ENCODE measurements at regions not wholly inside any gene's neighbourhood (a gene's known extent, or its start where the extent isn't known, plus 50 kb on each side); places are given as distances from the start of the nearest gene placed in this dataset.
A peak's percentile ranks its signal among the peaks of the same experiment; 100 is the strongest.

DNA sequence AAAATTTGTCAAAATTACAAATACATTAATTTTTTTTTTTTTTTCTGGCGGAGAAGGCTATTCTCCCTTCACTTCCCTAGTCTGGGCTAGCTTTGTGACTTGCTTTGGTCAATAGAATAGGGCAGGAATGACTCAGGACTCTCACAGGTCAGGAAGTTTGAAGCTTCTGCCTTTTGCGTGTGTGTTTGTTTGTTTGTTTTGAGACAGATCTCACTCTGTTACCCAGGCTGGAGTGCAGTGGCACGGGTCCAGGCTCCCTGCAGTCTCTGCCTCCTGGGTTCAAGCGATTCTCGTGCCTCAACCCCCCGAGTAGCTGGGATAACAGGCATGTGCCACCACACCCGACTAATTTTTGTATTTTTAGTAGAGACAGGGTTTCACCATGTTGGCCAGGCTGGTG lies 55.9 kb upstream of the USP9X start:
- TF ChIP-seq, protein P1, sequence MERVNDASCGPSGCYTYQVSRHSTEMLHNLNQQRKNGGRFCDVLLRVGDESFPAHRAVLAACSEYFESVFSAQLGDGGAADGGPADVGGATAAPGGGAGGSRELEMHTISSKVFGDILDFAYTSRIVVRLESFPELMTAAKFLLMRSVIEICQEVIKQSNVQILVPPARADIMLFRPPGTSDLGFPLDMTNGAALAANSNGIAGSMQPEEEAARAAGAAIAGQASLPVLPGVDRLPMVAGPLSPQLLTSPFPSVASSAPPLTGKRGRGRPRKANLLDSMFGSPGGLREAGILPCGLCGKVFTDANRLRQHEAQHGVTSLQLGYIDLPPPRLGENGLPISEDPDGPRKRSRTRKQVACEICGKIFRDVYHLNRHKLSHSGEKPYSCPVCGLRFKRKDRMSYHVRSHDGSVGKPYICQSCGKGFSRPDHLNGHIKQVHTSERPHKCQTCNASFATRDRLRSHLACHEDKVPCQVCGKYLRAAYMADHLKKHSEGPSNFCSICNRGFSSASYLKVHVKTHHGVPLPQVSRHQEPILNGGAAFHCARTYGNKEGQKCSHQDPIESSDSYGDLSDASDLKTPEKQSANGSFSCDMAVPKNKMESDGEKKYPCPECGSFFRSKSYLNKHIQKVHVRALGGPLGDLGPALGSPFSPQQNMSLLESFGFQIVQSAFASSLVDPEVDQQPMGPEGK (tag by site-specific recombination; IDR thresholded peaks at IDR 0.05): no peak
- no peak for TF ChIP-seq IKZF3 (tag by site-specific recombination; IDR thresholded peaks at IDR 0.05)
- TF ChIP-seq, protein P2, sequence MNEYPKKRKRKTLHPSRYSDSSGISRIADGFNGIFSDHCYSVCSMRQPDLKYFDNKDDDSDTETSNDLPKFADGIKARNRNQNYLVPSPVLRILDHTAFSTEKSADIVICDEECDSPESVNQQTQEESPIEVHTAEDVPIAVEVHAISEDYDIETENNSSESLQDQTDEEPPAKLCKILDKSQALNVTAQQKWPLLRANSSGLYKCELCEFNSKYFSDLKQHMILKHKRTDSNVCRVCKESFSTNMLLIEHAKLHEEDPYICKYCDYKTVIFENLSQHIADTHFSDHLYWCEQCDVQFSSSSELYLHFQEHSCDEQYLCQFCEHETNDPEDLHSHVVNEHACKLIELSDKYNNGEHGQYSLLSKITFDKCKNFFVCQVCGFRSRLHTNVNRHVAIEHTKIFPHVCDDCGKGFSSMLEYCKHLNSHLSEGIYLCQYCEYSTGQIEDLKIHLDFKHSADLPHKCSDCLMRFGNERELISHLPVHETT (tag by site-specific recombination; IDR thresholded peaks at IDR 0.05): no peak
- TF ChIP-seq ZIC2 (tag by site-specific recombination; IDR thresholded peaks at IDR 0.05): peak; percentile 22; the same call in 1 of the 2 replicates
- no peak for TF ChIP-seq ZSCAN16 (tag by site-specific recombination; IDR thresholded peaks at IDR 0.05)
- TF ChIP-seq ZNF354C (tag by site-specific recombination; IDR thresholded peaks at IDR 0.05; ENCODE audit: borderline replicate concordance, low read depth): no peak
- TF ChIP-seq ZBTB20 (tag by site-specific recombination; IDR thresholded peaks at IDR 0.05): no peak
- TF ChIP-seq WT1 (tag by site-specific recombination; IDR thresholded peaks at IDR 0.05): no peak
- TF ChIP-seq ZNF514 (tag by site-specific recombination; IDR thresholded peaks at IDR 0.05): no peak
- TF ChIP-seq, protein P3, sequence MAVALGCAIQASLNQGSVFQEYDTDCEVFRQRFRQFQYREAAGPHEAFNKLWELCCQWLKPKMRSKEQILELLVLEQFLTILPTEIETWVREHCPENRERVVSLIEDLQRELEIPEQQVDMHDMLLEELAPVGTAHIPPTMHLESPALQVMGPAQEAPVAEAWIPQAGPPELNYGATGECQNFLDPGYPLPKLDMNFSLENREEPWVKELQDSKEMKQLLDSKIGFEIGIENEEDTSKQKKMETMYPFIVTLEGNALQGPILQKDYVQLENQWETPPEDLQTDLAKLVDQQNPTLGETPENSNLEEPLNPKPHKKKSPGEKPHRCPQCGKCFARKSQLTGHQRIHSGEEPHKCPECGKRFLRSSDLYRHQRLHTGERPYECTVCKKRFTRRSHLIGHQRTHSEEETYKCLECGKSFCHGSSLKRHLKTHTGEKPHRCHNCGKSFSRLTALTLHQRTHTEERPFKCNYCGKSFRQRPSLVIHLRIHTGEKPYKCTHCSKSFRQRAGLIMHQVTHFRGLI (tag by site-specific recombination; IDR thresholded peaks at IDR 0.05): no peak
- TF ChIP-seq OSR2 (tag by site-specific recombination; IDR thresholded peaks at IDR 0.05): 0 out of 2 replicates have a peak, but pooled peaks have one; percentile 14
- TF ChIP-seq ZNF132 (tag by site-specific recombination; IDR thresholded peaks at IDR 0.05; ENCODE audit: borderline replicate concordance): no peak
- no peak for TF ChIP-seq ZBTB48 (tag by site-specific recombination; IDR thresholded peaks at IDR 0.05)
- TF ChIP-seq ZNF175 (tag by site-specific recombination; IDR thresholded peaks at IDR 0.05): no peak
- TF ChIP-seq KLF7 (tag by site-specific recombination; IDR thresholded peaks at IDR 0.05; ENCODE audit: borderline replicate concordance): no peak
- peak; percentile 60; the same call in 1 of the 2 replicates for TF ChIP-seq GLIS1 (tag by site-specific recombination; IDR thresholded peaks at IDR 0.05)
- TF ChIP-seq, protein P4, sequence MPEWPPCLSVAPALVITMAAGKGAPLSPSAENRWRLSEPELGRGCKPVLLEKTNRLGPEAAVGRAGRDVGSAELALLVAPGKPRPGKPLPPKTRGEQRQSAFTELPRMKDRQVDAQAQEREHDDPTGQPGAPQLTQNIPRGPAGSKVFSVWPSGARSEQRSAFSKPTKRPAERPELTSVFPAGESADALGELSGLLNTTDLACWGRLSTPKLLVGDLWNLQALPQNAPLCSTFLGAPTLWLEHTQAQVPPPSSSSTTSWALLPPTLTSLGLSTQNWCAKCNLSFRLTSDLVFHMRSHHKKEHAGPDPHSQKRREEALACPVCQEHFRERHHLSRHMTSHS (tag by site-specific recombination; IDR thresholded peaks at IDR 0.05): no peak
- no peak for TF ChIP-seq ZNF10 (tag by site-specific recombination; IDR thresholded peaks at IDR 0.05)
- CTCF ChIA-PET: interaction anchor here (0.6 to 0.8 kb wide), 2 partner anchors 19 to 235 kb away, joined by 3 read pairs; no protein-coding TSS in a partner anchor
- POLR2A ChIA-PET: interaction anchor here (0.6 to 0.8 kb wide), 2 partner anchors 37 to 56 kb away, joined by 4 read pairs; partner anchors contain the start of gene USP9X
- Histone ChIP-seq H3K27ac (ENCODE audit: extremely low read depth, low read depth, low read length) (no peak overlapping the region), H3K9me3 (ENCODE audit: control insufficient read depth, insufficient read depth, low read depth, low read length) (no peaks in the 10 kb centered on the region), H3K4me1 (ENCODE audit: control insufficient read depth, insufficient read depth, low read length) (peaks cover 7% of the 10 kb centered on the region), H3K36me3 (ENCODE audit: control insufficient read depth in 2 of 2, insufficient read depth in 1 of 2, low read length in 2 of 2) (no peaks in the 10 kb centered on the region), H3K4me3 (ENCODE audit: low read depth, low read length) (no peak overlapping the region)

DNA sequence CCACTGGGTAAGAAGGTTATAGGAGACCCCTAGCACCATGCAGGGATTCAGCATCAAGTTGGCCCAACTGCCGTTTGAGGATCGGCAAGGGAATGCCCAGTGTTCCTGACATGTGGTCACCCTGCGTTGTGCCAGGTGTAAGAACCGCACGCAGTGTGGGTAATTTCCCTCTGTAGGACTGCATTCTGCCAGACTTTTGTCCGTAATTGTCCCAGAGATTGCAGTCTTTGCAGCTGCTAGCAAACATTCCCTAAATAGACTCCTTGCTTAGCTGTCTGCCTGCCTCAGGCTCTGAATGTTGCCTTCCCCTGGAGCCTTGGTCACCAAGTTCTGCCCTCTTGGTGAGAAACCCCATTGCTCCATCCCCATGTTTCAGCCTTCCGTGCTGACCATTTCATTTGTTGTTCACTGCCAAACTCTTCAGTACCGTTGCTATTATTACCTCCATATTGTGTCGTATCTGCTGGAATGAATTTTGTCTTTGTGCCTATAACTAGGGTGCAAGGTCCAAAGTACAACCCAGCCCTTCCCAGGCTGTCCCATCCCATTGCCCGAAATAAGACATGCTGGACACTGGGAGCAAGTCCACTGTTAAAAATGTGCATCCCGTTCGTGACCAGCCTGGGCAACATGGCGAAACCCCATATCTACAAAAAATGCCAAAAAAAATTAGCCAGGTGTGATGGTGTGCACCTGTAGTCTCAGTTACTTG lies 53.8 kb upstream of the USP9X start:
- Histone ChIP-seq H3K4me1 (ENCODE audit: control insufficient read depth, insufficient read depth, low read length) (peaks cover 7% of the 10 kb centered on the region), H3K36me3 (ENCODE audit: control insufficient read depth in 2 of 2, insufficient read depth in 1 of 2, low read length in 2 of 2) (no peaks in the 10 kb centered on the region), H3K9me3 (ENCODE audit: control insufficient read depth, insufficient read depth, low read depth, low read length) (no peaks in the 10 kb centered on the region), H3K27ac (ENCODE audit: extremely low read depth, low read depth, low read length) (no peak overlapping the region), H3K4me3 (ENCODE audit: low read depth, low read length) (no peak overlapping the region)
- ChIA-PET POLR2A (interaction anchor here (0.6 to 1.1 kb wide), 2 partner anchors 46 to 53 kb away, joined by 4 to 7 read pairs; no protein-coding TSS in a partner anchor), CTCF (interaction anchor here (0.8 to 1.0 kb wide), 2 partner anchors 11 to 84 kb away, joined by 3 read pairs; no protein-coding TSS in a partner anchor)
- TF ChIP-seq ZNF473 (tag by site-specific recombination; IDR thresholded peaks at IDR 0.05) (no peak), ZXDB (tag by site-specific recombination; IDR thresholded peaks at IDR 0.05) (no peak), BCL11B (tag by site-specific recombination; IDR thresholded peaks at IDR 0.05; ENCODE audit: low read depth) (no peak), ZNF366 (tag by site-specific recombination; conservative IDR thresholded peaks at IDR 0.05) (no peak), GLIS2 (tag by site-specific recombination; IDR thresholded peaks at IDR 0.05) (no peak)
- TF ChIP-seq, protein P5, sequence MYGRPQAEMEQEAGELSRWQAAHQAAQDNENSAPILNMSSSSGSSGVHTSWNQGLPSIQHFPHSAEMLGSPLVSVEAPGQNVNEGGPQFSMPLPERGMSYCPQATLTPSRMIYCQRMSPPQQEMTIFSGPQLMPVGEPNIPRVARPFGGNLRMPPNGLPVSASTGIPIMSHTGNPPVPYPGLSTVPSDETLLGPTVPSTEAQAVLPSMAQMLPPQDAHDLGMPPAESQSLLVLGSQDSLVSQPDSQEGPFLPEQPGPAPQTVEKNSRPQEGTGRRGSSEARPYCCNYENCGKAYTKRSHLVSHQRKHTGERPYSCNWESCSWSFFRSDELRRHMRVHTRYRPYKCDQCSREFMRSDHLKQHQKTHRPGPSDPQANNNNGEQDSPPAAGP (tag by site-specific recombination; IDR thresholded peaks at IDR 0.05): no peak
- TF ChIP-seq, protein P6, sequence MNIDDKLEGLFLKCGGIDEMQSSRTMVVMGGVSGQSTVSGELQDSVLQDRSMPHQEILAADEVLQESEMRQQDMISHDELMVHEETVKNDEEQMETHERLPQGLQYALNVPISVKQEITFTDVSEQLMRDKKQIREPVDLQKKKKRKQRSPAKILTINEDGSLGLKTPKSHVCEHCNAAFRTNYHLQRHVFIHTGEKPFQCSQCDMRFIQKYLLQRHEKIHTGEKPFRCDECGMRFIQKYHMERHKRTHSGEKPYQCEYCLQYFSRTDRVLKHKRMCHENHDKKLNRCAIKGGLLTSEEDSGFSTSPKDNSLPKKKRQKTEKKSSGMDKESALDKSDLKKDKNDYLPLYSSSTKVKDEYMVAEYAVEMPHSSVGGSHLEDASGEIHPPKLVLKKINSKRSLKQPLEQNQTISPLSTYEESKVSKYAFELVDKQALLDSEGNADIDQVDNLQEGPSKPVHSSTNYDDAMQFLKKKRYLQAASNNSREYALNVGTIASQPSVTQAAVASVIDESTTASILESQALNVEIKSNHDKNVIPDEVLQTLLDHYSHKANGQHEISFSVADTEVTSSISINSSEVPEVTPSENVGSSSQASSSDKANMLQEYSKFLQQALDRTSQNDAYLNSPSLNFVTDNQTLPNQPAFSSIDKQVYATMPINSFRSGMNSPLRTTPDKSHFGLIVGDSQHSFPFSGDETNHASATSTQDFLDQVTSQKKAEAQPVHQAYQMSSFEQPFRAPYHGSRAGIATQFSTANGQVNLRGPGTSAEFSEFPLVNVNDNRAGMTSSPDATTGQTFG (tag by site-specific recombination; IDR thresholded peaks at IDR 0.05; ENCODE audit: borderline replicate concordance): no peak

Data from HEK293 (cell line).